Forelimb muscle (tissue), 1 donor: ENCODE measurements at regions not wholly inside any gene's neighbourhood (a gene's known extent, or its start where the extent isn't known, plus 50 kb on each side); places are given as distances from the start of the nearest gene placed in this dataset.

Experiments
- DNase-seq: peaks from one replicate; pipeline ENCODE4 v3.0.0-alpha.2; 2013; ENCODE audit warnings: low read depth

GRCh38 chr3:177811835-177812234, 614.6 kb upstream of the TBL1XR1 start:
- DNase-seq: no peak

- no peak for DNase-seq
These were observed 615.2 kb upstream of the TBL1XR1 start for GRCh38 chr3:177812492-177812891.

GRCh38 chr3:177813322-177813721, 616.0 kb upstream of the TBL1XR1 start:
- DNase-seq: no peak

GRCh38 chr3:177816667-177817208, 619.5 kb upstream of the TBL1XR1 start:
- no peak for DNase-seq

DNA sequence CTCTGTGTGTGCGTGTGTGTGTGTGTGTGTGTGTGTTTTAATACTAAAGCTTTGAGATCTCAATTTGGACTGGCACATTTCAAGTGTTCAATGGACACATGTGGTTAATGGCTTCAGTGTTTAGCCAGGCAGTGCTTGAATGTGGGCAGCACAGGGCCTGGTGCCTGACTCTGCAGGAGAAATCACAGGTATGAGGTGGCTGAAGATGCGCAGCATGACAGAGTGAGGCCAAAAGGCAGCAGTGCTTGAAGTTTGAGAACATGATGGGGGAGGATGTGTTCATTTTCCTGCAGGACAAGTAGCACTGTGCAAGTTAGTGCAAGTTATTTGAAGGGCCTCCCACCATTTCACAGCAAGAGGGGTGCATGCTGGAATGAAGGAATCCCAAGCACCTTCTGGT, 620.5 kb upstream of the TBL1XR1 start:
- no peak for DNase-seq

DNA sequence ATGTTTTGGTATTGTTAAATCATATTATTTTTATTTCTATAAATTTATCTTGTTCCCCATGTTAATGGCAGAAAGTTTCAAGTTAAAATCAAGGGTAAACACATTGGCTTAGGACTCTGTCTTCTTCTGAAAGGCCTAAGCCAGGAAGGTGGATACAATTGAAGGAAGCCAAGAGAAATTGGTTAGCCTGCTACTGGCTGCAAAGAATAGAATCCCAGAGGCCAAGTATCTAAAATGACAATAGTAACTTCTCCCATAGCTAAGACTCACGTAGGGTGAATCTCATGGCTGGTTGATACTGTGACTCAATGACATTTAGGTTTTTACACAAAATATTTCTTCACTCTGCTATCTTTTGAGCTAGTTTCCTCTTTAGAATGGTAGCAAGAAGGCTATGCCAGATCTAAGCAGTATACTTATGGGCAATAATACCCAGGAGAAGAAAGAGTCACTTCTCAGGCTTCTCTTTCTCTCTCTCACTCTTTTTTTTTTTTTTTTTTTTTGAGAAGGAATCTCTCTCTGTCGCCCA, 621.5 kb upstream of the TBL1XR1 start:
- no peak for DNase-seq

- no peak for DNase-seq
These were observed 623.5 kb upstream of the TBL1XR1 start for GRCh38 chr3:177820683-177821316.

DNA sequence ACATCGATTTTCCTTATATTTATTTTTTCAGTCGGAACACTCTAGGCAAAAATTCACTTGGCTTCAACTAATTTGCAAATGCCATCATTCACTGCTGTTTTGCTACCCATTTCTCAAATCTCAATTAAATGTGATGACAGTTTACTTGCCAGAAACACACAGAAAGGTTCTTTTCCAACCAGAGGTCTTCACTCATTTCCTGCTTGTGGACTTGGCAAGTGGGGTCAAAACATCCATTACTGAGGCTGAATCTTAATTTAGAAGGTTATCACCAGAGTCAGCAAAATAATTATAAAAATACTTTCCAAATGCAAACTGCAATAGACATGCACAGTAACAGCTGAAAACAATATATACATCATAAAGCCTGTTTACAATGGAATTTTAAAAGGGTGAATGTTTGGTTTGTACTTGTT, 625.4 kb upstream of the TBL1XR1 start:
- no peak for DNase-seq

DNA sequence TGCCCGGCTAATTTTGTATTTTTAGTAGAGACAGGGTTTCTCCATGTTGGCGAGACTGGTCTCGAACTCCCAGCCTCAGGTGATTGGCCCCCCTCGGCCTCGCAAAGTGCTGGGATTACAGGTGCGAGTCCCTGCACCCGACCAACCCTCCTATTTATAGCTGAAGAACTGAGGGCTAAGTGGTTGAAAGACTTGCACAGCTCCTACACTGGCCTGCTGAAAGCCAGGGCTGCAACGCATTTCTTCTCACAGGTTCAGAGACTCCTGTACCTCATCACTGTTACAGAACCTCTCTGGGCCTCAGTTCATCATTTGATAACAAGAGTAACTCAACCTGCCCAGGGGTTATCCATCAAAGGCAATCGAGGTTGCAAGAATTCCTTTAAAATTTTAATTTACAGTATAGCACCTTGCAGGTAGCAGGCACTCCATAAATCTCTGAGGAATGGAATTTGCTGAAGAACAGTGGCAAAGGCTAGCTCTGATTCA, 626.5 kb upstream of the TBL1XR1 start:
- DNase-seq: no peak

GRCh38 chr3:177824190-177824786, 627.0 kb upstream of the TBL1XR1 start:
- DNase-seq: no peak

GRCh38 chr3:177824841-177825240, 627.6 kb upstream of the TBL1XR1 start:
- DNase-seq: no peak

- no peak for DNase-seq
These were observed 629.0 kb upstream of the TBL1XR1 start for GRCh38 chr3:177826253-177826652.

DNA sequence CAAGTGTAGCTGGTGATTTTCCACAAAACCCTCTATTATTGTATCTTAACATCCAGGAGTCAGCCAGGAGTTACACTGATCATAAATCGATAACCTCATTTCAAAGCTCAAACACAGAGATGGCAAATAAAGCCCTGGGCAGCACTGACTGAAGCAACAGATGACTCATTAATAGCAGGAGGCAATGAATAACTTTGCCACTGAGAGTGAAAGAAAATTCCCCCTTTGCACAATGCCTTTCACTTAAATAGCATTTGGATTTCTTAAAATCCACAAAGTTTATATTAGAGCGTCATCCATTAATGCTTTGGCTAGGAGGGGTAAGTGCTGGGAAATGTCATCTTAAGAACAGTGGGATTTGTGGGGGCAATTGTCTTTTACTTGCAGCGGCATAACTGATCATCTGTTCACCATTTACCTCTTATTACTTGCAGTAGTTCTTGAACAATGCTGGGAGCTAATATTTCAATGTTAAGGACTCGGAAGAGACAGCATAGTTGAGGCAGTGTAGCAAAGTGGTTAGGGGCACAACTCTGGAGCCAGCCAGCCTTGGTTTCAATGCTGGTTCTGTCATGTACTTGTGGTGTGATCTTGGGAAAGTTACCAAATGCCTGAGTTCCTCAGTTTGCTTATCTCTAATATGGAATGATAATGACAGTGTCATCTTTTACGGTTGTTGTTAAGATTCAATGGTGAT, 630.4 kb upstream of the TBL1XR1 start:
- DNase-seq: no peak

DNA sequence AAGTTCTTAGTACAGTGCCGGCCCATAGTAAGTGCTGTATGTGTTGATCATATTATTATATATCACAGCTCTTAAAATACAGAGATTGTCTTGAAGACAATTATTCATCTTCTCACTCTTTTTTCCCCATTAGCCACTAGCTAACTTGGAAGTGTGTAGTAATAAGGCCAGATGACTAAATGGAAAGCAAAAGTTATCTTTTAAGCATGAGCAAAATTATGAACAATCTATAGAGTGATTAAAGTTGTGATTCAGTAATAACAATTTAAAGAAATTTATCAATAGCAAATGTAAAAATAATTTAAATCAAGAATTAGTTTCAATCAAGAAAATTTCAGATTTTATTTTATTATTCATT, 630.9 kb upstream of the TBL1XR1 start:
- no peak for DNase-seq

- DNase-seq: no peak
These were observed 633.1 kb upstream of the TBL1XR1 start for GRCh38 chr3:177830411-177830849.

GRCh38 chr3:177831361-177831760, 634.1 kb upstream of the TBL1XR1 start:
- DNase-seq: no peak

DNA sequence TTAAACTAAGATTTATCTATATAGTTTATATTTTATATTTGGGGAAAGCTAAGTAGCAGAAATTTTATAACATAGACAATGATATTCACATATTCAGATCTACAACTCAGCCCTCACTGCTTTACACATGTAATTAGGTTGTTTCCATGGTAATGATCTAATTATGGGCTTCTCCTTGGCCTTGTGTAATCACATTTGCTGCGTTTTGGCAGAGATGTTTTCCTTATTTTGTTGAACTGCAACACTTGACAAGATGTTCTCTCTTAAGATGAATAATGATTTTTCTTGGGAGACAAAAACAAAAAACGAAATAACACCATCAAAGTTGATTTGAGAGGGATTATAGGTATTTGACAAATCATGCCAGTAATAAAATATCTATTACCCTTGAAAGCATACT, 635.6 kb upstream of the TBL1XR1 start:
- no peak for DNase-seq

DNA sequence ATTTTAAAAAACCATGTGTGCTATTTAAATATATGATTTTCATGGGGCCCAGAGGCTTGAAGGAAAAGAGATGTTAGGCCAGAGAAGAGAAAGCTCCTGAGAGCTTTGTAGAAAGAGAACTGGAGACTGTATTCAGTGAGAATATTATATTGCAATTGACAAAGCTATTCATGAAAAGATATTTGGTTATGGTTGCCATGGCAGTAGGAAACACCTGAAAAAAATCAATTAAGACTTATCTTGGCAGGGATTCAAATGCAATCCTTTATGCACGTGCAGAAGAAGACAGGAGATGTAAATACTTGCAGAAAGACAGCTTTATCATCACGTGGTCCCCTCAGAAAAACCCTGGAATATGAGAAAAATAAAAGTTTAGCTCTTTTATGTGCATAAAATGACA, 636.0 kb upstream of the TBL1XR1 start:
- DNase-seq: no peak

DNA sequence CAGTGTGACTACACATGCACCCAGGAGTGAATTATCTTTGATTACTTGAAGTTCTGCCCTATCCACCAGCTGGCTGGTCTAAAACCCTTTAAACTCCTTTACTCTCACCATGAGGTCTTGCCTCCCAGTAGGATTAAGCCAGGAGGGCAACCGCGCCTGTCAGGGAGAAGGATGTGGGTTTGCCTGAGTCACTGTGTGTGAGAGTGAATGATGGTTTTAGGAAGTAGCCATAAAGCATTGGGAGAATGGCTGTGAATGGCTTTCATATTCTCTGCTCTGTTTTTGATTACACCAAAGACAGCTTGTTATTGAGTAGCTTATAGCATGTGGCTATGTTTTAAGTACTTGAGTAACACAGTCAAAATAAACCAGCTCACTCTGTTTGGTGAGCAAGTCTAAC, 637.7 kb upstream of the TBL1XR1 start:
- DNase-seq: no peak

DNA sequence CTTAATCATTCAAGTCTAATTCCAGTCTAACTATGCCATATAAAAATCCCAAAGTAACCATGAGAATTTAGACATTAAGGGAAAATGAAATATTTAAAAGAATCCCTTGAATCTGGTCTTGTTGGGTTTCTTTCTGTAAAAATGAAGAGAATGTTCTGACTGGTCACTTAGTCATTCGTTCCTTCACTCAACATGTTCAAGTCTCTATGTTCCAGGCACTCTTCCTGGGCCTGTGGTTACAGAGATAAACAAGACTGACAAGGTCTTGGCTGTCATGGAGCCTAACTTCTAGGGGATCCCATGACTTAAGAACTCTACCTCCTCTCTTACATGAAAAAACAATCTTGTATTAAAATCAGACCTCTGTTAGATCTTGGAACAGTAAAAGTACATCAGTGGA, 638.6 kb upstream of the TBL1XR1 start:
- DNase-seq: no peak

- DNase-seq: no peak
These were observed 639.4 kb upstream of the TBL1XR1 start for GRCh38 chr3:177836671-177837070.

- no peak for DNase-seq
These were observed 640.8 kb upstream of the TBL1XR1 start for GRCh38 chr3:177837951-177838655.
